GM23338 (cell line): ENCODE measurements at regions not wholly inside any gene's neighbourhood (a gene's known extent, or its start where the extent isn't known, plus 50 kb on each side); places are given as distances from the start of the nearest gene placed in this dataset.

Experiments
- ATAC-seq: fragments of 200-7000 bp; cut with Tn5 transposase; 3 replicates; pipeline ENCODE4 v1.9.1; 2020
- DNase-seq: peaks from one replicate; pipeline ENCODE4 v3.0.0-alpha.2; 2015; ENCODE audit warnings: low spot score
- H2AFZ ChIP-seq: fragments of 200-600 bp; sonication (generic); 2 replicates; pipeline ENCODE4 v1.8.0; 2016; ENCODE audit warnings: antibody characterized with exemption, mild to moderate bottlenecking, moderate library complexity
- H3F3A ChIP-seq: fragments of 200-600 bp; sonication (generic); replicated peaks from 2 replicates; pipeline ENCODE4 v1.8.0; 2017; ENCODE audit warnings: antibody characterized with exemption, mixed run types, low read depth
- H3K27ac ChIP-seq: fragments of 200-600 bp; sonication (generic); 2 replicates; pipeline ENCODE4 v1.6.1; 2016; ENCODE audit warnings: low read depth
- H3K27me3 ChIP-seq: fragments of 200-600 bp; sonication (generic); 2 replicates; pipeline ENCODE4 v1.8.0; 2016; ENCODE audit warnings: mild to moderate bottlenecking, mixed run types, moderate library complexity; ENCODE audit not compliant: insufficient read depth
- H3K36me3 ChIP-seq: fragments of 200-600 bp; sonication (generic); 2 replicates; pipeline ENCODE4 v1.8.0; 2016; ENCODE audit warnings: mild to moderate bottlenecking; ENCODE audit not compliant: insufficient read depth
- H3K4me1 ChIP-seq: fragments of 200-600 bp; sonication (generic); 2 replicates; pipeline ENCODE4 v1.8.0; 2016; ENCODE audit warnings: mild to moderate bottlenecking, moderate library complexity; ENCODE audit not compliant: insufficient read depth
- H3K4me2 ChIP-seq: fragments of 200-600 bp; sonication (generic); 2 replicates; pipeline ENCODE4 v1.7.1; 2017; ENCODE audit warnings: mixed run types
- H3K4me3 ChIP-seq: fragments of 200-600 bp; sonication (generic); 2 replicates; pipeline ENCODE4 v1.6.1; 2016; ENCODE audit warnings: mixed run types
- H3K79me2 ChIP-seq: fragments of 200-600 bp; sonication (generic); replicated peaks from 2 replicates; pipeline ENCODE4 v1.8.0; 2017; ENCODE audit warnings: mild to moderate bottlenecking; ENCODE audit not compliant: insufficient read depth
- H3K9me2 ChIP-seq: fragments of 200-600 bp; sonication (generic); 2 replicates; pipeline ENCODE4 v1.8.0; 2017; ENCODE audit not compliant: insufficient read depth
- H4K20me1 ChIP-seq: fragments of 200-600 bp; sonication (generic); replicated peaks from 2 replicates; pipeline ENCODE4 v1.8.0; 2017; ENCODE audit warnings: mild to moderate bottlenecking; ENCODE audit not compliant: insufficient read depth
- H3K27ac Mint-ChIP-seq: 2 replicates; pipeline ENCODE4 v1.8.0; 2020; ENCODE audit warnings: inconsistent platforms, mild to moderate bottlenecking, moderate library complexity, mixed read lengths
- H3K27me3 Mint-ChIP-seq: 3 replicates; pipeline ENCODE4 v1.8.0; 2022; ENCODE audit warnings: low read depth, mild to moderate bottlenecking, moderate library complexity, mixed read lengths, inconsistent platforms; ENCODE audit not compliant: insufficient read depth, poor library complexity
- H3K36me3 Mint-ChIP-seq: 3 replicates; pipeline ENCODE4 v1.8.0; 2021; ENCODE audit warnings: low read depth, mild to moderate bottlenecking, inconsistent platforms, moderate library complexity, mixed read lengths
- H3K4me1 Mint-ChIP-seq: 3 replicates; pipeline ENCODE4 v1.8.0; 2020; ENCODE audit warnings: mild to moderate bottlenecking, inconsistent platforms, mixed read lengths
- H3K4me3 Mint-ChIP-seq: 3 replicates; pipeline ENCODE4 v1.8.0; 2021; ENCODE audit warnings: moderate library complexity, mild to moderate bottlenecking, inconsistent platforms, mixed read lengths
- H3K9me3 Mint-ChIP-seq: 3 replicates; pipeline ENCODE4 v1.8.0; 2020; ENCODE audit warnings: moderate library complexity, mild to moderate bottlenecking, inconsistent platforms, mixed read lengths
- CREB1 ChIP-seq: fragments of 250-450 bp; sonication (Bioruptor Pico); IDR thresholded peaks from 2 replicates; pipeline ENCODE4 v1.5.0; 2020; ENCODE audit warnings: low read depth, mild to moderate bottlenecking, moderate library complexity
- ETS1 ChIP-seq: IDR thresholded peaks from 2 replicates; pipeline ENCODE4 v1.6.1; 2016; ENCODE audit warnings: antibody characterized with exemption
- EZH2 ChIP-seq: fragments of 200-600 bp; sonication (generic); IDR thresholded peaks from one replicate; pipeline ENCODE4 v1.8.0; 2017; ENCODE audit warnings: antibody characterized with exemption, mild to moderate bottlenecking, low read depth; ENCODE audit not compliant: unreplicated experiment
- EZH2phosphoT487 ChIP-seq: fragments of 200-600 bp; sonication (generic); IDR thresholded peaks from one replicate; pipeline ENCODE4 v1.8.1; 2018; ENCODE audit warnings: antibody characterized with exemption; ENCODE audit not compliant: unreplicated experiment
- JUNB ChIP-seq: IDR thresholded peaks from one replicate; pipeline ENCODE4 v1.6.1; 2016; ENCODE audit warnings: antibody characterized with exemption; ENCODE audit not compliant: unreplicated experiment
- NANOG ChIP-seq: IDR thresholded peaks from 2 replicates; pipeline ENCODE4 v1.6.1; 2016; ENCODE audit warnings: antibody characterized with exemption, borderline replicate concordance
- POLR2AphosphoS5 ChIP-seq: IDR thresholded peaks from 2 replicates; pipeline ENCODE4 v1.6.1; 2016; ENCODE audit warnings: antibody characterized with exemption, low read depth
- ZNF114 ChIP-seq: fragments of 250-450 bp; sonication (Bioruptor Pico); IDR thresholded peaks from 2 replicates; pipeline ENCODE4 v1.5.0; 2020; ENCODE audit warnings: mild to moderate bottlenecking, moderate library complexity
- ZNF331 ChIP-seq: fragments of 250-450 bp; sonication (Bioruptor Pico); IDR thresholded peaks from 2 replicates; pipeline ENCODE4 v1.5.0; 2020; ENCODE audit warnings: low read depth, mild to moderate bottlenecking, moderate library complexity
- TF ChIP-seq, protein P1 (sequence below): fragments of 250-450 bp; sonication (Bioruptor Pico); IDR thresholded peaks from 2 replicates; pipeline ENCODE4 v1.5.0; 2020; ENCODE audit warnings: mild to moderate bottlenecking, moderate library complexity
- TF ChIP-seq, protein P2 (sequence below), 2 experiments: fragments of 200-600 bp in 1 of 2; sonication (generic) in 1 of 2; conservative IDR thresholded peaks; 2 replicates each; pipeline versions ENCODE4 v1.5.1 to v1.6.1; 2016 to 2017; ENCODE audit warnings: antibody characterized with exemption in 2 of 2, low read depth in 2 of 2, mild to moderate bottlenecking in 2 of 2, moderate library complexity in 1 of 2

DNA sequence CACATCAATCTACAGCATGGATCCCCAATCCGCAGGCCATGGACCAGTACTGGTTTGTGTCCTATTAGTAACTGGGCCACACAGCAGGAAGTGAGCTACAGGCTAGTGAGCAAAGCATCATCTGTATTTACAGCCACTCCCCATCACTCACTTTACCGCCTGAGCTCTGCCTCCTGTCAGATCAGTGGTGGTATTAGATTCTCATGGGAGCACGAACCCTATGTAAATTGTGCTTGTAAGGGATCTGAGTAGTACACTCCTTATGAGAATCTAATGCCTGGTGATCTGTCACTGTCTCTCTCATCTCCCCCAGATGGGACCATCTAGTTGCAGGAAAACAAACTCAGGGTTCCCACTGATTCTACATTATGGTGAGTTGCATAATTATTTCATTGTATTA, 212.7 kb upstream of the FAM174A start (continued):
- TF ChIP-seq, protein P1, sequence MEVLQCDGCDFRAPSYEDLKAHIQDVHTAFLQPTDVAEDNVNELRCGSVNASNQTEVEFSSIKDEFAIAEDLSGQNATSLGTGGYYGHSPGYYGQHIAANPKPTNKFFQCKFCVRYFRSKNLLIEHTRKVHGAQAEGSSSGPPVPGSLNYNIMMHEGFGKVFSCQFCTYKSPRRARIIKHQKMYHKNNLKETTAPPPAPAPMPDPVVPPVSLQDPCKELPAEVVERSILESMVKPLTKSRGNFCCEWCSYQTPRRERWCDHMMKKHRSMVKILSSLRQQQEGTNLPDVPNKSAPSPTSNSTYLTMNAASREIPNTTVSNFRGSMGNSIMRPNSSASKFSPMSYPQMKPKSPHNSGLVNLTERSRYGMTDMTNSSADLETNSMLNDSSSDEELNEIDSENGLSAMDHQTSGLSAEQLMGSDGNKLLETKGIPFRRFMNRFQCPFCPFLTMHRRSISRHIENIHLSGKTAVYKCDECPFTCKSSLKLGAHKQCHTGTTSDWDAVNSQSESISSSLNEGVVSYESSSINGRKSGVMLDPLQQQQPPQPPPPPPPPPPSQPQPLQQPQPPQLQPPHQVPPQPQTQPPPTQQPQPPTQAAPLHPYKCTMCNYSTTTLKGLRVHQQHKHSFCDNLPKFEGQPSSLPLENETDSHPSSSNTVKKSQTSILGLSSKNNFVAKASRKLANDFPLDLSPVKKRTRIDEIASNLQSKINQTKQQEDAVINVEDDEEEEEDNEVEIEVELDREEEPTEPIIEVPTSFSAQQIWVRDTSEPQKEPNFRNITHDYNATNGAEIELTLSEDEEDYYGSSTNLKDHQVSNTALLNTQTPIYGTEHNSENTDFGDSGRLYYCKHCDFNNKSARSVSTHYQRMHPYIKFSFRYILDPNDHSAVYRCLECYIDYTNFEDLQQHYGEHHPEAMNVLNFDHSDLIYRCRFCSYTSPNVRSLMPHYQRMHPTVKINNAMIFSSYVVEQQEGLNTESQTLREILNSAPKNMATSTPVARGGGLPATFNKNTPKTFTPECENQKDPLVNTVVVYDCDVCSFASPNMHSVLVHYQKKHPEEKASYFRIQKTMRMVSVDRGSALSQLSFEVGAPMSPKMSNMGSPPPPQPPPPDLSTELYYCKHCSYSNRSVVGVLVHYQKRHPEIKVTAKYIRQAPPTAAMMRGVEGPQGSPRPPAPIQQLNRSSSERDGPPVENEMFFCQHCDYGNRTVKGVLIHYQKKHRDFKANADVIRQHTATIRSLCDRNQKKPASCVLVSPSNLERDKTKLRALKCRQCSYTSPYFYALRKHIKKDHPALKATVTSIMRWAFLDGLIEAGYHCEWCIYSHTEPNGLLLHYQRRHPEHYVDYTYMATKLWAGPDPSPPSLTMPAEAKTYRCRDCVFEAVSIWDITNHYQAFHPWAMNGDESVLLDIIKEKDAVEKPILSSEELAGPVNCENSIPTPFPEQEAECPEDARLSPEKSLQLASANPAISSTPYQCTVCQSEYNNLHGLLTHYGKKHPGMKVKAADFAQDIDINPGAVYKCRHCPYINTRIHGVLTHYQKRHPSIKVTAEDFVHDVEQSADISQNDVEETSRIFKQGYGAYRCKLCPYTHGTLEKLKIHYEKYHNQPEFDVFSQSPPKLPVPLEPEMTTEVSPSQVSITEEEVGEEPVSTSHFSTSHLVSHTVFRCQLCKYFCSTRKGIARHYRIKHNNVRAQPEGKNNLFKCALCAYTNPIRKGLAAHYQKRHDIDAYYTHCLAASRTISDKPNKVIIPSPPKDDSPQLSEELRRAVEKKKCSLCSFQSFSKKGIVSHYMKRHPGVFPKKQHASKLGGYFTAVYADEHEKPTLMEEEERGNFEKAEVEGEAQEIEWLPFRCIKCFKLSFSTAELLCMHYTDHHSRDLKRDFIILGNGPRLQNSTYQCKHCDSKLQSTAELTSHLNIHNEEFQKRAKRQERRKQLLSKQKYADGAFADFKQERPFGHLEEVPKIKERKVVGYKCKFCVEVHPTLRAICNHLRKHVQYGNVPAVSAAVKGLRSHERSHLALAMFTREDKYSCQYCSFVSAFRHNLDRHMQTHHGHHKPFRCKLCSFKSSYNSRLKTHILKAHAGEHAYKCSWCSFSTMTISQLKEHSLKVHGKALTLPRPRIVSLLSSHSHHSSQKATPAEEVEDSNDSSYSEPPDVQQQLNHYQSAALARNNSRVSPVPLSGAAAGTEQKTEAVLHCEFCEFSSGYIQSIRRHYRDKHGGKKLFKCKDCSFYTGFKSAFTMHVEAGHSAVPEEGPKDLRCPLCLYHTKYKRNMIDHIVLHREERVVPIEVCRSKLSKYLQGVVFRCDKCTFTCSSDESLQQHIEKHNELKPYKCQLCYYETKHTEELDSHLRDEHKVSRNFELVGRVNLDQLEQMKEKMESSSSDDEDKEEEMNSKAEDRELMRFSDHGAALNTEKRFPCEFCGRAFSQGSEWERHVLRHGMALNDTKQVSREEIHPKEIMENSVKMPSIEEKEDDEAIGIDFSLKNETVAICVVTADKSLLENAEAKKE (CRISPR knock-in tag): no peak
- TF ChIP-seq ZNF114 (CRISPR knock-in tag) (no peak), CREB1 (CRISPR knock-in tag) (no peak), NANOG (no peak)

- Mint-ChIP-seq H3K27me3 (peaks cover 4% of the 10 kb centered on the region), H3K4me1 (no peaks in the 10 kb centered on the region), H3K4me3 (no peak overlapping the region), H3K9me3 (peaks cover 9% of the 10 kb centered on the region; the same call in 2 of the 3 replicates), H3K36me3 (no peaks in the 10 kb centered on the region; the same call in 2 of the 3 replicates), H3K27ac (no peak overlapping the region)
- no peaks in the 10 kb centered on the region for H3K79me2 ChIP-seq
- H3F3A ChIP-seq: no peaks in the 10 kb centered on the region
- no peak overlapping the region for H3K4me2 ChIP-seq
- H3K36me3 ChIP-seq: no peaks in the 10 kb centered on the region
- ATAC-seq (no peak), DNase-seq (no peak)
- no peaks in the 10 kb centered on the region for H4K20me1 ChIP-seq
- H3K27me3 ChIP-seq: no peaks in the 10 kb centered on the region
- H3K27ac ChIP-seq: no peak overlapping the region
- no peaks in the 10 kb centered on the region for H3K4me1 ChIP-seq
- no peak overlapping the region for H3K4me3 ChIP-seq
- H3K9me2 ChIP-seq: no peaks in the 10 kb centered on the region; the same call in 1 of the 2 replicates
- no peak overlapping the region for H2AFZ ChIP-seq
- TF ChIP-seq ZNF331 (no peak), CREB1 (CRISPR knock-in tag) (no peak), ZNF114 (CRISPR knock-in tag) (no peak), POLR2AphosphoS5 (no peak), EZH2phosphoT487 (no peak), JUNB (no peak), EZH2 (no peak), ETS1 (no peak)
- TF ChIP-seq, protein P2, sequence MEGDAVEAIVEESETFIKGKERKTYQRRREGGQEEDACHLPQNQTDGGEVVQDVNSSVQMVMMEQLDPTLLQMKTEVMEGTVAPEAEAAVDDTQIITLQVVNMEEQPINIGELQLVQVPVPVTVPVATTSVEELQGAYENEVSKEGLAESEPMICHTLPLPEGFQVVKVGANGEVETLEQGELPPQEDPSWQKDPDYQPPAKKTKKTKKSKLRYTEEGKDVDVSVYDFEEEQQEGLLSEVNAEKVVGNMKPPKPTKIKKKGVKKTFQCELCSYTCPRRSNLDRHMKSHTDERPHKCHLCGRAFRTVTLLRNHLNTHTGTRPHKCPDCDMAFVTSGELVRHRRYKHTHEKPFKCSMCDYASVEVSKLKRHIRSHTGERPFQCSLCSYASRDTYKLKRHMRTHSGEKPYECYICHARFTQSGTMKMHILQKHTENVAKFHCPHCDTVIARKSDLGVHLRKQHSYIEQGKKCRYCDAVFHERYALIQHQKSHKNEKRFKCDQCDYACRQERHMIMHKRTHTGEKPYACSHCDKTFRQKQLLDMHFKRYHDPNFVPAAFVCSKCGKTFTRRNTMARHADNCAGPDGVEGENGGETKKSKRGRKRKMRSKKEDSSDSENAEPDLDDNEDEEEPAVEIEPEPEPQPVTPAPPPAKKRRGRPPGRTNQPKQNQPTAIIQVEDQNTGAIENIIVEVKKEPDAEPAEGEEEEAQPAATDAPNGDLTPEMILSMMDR (conservative IDR thresholded peaks at IDR 0.05; ENCODE audit: low read depth in 2 of 2): no peak
Observed at GRCh38 chr5:100319885-100320284, 215.3 kb upstream of the FAM174A start.
